ENCODE measurements at regions not wholly inside any gene's neighbourhood (a gene's known extent, or its start where the extent isn't known, plus 50 kb on each side); places are given as distances from the start of the nearest gene placed in this dataset.

DNA sequence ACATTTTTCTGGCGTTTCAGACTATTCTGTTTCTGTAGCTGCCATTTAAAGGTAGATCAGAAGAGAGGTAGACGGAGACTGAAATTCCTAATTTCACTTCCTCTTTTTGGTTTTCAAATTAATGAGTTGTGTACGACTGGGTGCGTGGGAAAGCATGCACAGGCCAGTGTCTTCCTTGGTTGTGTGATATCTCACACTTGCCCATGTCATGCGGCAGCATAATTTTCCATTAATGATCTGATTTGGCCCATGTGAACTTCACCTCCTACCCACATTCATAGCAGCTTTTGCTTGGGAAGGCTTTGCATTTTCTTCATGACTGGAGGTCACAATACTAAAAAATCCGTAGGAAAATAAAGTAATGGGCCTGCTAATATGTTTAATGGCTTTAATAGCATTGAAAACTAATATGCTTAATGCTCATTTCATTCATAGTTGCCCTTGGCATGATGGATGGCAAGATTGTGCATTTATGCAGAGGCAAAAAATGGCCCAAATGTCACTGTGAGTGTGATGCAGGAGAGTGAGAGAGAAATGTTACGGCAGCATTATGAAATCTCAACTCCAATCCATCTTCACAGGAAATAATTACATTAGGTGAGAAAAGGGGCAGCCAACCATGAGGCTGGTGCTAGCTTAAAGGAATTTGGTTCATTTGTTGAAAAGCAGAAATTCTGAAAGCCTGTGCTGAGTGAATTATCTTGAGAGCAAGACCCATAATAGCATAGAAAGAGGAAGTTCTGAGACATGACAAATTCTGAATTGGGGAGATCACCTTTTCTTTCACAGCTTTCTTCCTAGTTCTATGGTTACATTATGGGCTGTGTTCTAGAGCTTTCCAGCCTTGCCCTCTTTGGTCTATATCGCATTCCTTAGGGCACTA lies 69.0 kb upstream of the UST start:
- no peak overlapping the region for H3K4me3 ChIP-seq (ENCODE audit: low read depth, low read length)
- TF ChIP-seq, protein P1, sequence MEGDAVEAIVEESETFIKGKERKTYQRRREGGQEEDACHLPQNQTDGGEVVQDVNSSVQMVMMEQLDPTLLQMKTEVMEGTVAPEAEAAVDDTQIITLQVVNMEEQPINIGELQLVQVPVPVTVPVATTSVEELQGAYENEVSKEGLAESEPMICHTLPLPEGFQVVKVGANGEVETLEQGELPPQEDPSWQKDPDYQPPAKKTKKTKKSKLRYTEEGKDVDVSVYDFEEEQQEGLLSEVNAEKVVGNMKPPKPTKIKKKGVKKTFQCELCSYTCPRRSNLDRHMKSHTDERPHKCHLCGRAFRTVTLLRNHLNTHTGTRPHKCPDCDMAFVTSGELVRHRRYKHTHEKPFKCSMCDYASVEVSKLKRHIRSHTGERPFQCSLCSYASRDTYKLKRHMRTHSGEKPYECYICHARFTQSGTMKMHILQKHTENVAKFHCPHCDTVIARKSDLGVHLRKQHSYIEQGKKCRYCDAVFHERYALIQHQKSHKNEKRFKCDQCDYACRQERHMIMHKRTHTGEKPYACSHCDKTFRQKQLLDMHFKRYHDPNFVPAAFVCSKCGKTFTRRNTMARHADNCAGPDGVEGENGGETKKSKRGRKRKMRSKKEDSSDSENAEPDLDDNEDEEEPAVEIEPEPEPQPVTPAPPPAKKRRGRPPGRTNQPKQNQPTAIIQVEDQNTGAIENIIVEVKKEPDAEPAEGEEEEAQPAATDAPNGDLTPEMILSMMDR (IDR thresholded peaks at IDR 0.05; ENCODE audit: borderline replicate concordance, insufficient read depth, low read depth, low read length) = no peak

DNA sequence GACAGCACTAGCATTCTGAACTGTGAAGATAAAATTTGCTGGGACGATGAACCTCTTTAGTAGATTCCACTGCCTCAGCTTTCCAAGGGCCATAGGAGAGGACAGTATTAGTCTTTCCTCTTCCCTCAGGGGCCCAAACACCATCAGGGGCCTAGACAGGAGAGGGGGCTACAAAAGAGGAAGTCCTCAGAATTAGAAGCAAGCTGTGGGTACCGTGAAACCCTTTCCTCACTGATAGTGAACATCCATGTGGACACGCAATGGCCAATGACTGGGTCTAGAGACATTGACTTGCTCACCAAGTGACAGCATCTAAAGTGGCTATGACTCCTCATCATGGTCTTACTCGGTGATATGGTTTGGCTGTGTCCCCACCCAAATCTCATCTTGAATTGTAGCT lies 68.1 kb upstream of the UST start:
- TF ChIP-seq, protein P1 (IDR thresholded peaks at IDR 0.05; ENCODE audit: borderline replicate concordance, insufficient read depth, low read depth, low read length) = no peak
- no peak overlapping the region for H3K4me3 ChIP-seq (ENCODE audit: low read depth, low read length)

DNA sequence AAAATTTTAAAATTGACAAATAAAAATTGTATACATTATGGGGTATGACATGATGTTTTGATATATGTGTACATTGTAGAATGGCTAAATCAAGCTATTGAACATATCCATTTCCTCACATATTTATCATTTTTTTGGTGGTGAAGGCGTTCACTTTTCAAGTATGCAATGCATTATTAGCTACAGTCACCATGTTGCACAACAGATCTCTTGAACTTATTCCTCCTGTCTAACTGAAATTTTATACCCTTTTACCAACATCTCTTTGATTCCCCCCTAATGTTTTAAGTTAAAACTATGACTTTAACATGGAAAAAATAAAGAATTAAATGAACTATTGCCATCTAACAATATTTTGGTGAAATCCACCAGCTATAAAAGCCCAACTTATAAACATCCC lies 65.2 kb upstream of the UST start:
- TF ChIP-seq, protein P1 (IDR thresholded peaks at IDR 0.05; ENCODE audit: borderline replicate concordance, insufficient read depth, low read depth, low read length) = no peak
- H3K4me3 ChIP-seq (ENCODE audit: low read depth, low read length) = no peak overlapping the region

DNA sequence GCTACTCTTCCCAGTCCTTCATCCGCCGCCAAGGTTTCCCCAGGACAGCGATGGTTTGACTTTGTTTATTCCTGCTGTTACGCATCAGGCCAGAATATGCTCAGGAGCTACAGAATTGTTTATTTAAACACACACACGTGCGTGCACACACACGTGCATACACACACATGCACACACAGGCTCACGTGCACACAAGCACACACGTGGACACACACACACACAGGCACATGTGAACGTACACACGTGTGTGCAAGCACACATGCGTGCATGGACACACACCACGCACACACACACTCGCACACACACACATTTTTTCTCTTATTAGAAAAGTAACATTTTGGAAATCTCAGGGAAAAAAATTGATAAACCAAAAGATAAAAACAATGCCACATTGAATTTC lies 64.6 kb upstream of the UST start:
- H3K4me3 ChIP-seq (ENCODE audit: low read depth, low read length) = no peak overlapping the region
- TF ChIP-seq, protein P1 (IDR thresholded peaks at IDR 0.05; ENCODE audit: borderline replicate concordance, insufficient read depth, low read depth, low read length) = no peak

DNA sequence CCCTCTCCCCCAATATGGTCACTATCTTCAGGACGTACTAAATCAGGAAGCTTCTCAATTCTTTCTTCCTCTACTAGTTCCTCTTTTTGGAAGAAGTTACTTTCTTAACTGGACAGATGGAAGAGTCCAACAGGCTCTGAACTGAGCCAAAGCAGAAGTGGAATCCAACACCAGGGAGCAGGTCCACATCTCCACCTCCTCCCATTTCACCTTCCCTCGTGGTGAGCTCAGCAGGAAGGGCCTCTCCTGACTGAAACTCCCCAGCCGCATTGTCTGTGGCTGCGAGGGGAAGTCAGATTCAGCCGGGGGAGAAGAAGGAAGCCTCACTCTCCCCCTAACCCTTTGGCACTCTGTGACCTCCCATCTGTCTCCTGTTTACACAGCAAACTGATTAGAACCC lies 63.8 kb upstream of the UST start:
- TF ChIP-seq, protein P1 (IDR thresholded peaks at IDR 0.05; ENCODE audit: borderline replicate concordance, insufficient read depth, low read depth, low read length) = no peak
- H3K4me3 ChIP-seq (ENCODE audit: low read depth, low read length) = no peak overlapping the region

- H3K4me3 ChIP-seq (ENCODE audit: low read depth, low read length) = no peak overlapping the region
- TF ChIP-seq, protein P1 (IDR thresholded peaks at IDR 0.05; ENCODE audit: borderline replicate concordance, insufficient read depth, low read depth, low read length) = no peak
Measured at GRCh38 chr6:148689168-148689567, 57.7 kb upstream of the UST start.

DNA sequence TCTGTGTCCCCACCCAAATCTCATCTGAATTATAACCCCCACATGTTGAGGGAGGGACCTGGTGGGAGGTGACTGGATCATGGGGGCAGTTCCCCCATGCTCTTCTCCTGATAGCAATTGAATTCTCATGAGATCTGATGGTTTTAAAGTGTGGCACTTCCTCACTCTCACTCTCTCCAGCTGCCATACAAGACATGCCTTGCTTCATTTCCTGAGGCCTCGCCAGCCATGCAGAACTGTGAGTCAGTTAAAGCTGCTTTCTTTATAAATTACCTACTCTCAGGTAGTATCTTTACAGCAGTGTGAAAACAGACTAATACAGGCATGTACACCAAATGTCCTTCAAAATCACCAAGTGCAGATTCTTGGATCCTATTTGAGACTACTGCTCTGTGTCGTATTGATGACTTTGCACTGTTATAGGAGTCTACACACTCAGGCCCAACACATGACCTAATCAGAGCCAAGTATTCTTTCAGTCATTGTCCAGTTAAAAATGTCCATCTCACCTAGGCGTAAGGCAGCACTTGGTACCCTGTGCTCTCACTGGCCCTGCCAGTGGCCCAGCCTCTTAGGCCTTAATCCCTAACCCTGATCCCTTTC lies 52.8 kb upstream of the UST start:
- TF ChIP-seq, protein P1 (IDR thresholded peaks at IDR 0.05; ENCODE audit: borderline replicate concordance, insufficient read depth, low read depth, low read length) = no peak
- H3K4me3 ChIP-seq (ENCODE audit: low read depth, low read length) = no peak overlapping the region
